NCI-H446 (cell line): ENCODE measurements at regions not wholly inside any gene's neighbourhood (a gene's known extent, or its start where the extent isn't known, plus 50 kb on each side); places are given as distances from the start of the nearest gene placed in this dataset.
"Not testable (repeated sequence)": the region's sequence is repeated elsewhere in the genome, so short reads cannot be mapped to it uniquely, and the experiment has no call there.

Source experiments
- DNase-seq, 2 experiments: peaks; one replicate each; lab custom pipeline; 2025; lab: John Stamatoyannopoulos, UW

DNA sequence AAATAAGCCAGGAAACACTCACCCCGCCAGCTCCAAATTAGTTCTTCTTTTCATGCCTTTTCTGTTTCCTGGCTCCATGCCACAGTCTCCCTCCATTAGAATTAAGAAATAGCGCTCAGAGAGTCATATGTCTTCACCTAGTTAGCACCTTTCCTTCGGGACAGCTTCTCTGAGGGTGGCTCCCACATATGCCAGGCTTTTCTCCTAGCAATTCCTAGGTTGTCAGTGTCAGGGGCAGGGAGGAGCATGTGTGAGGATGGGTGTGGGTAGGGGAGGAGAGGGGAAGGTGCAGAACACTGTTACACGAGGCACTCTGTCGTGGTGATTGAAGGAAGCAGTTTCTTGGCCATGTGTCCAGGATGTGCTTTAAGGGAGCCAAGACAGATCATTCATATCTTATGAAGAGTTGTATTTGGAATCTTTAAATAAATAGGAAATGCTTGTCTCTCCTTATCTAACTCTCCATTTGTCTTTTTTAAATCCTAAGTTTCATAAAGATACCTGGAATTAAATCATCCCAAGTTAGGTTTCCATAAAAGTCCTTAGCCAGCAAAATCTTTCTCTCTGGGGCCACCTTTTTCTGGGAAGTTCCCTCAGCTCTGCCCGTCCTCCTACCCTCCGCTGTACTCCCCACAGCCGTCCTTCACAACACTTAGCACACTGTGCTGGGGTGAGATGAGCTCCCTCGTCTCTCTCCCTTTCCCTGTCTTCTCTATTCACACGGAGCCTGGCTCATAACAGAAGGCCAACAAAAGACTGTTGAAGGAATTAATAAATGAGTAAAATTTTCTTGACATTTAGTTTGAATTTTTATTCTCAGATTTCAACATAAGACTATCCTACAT is 361.0 kb downstream of the CD83 start:
- peak in 1 of 2 experiments; percentile 10 for DNase-seq

GRCh38 chr6:14481946-14482345 is 364.4 kb downstream of the CD83 start:
- DNase-seq, result not testable (repeated sequence)

- DNase-seq, result no peak
Measured at GRCh38 chr6:14487625-14488024, 370.1 kb downstream of the CD83 start.

DNA sequence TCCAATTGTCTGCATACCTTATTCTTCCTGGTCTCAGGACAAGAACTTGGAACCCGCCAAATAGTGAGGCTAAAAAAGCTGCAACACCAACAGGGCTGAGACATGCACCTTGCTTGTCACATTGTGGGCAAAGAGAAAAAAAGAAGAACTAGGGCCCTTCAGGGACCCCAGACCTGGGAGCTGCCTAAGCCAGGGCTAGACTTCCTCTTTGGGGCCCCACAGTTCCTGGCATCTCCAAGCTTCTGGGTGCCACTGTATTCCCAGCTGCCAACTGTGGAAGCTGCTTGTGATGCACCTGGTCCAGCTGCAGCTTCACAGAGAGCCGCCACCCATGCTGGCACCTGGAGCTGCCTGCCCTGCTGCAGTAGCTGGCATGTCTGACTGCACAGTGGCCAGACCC is 370.6 kb downstream of the CD83 start:
- no peak for DNase-seq

DNA sequence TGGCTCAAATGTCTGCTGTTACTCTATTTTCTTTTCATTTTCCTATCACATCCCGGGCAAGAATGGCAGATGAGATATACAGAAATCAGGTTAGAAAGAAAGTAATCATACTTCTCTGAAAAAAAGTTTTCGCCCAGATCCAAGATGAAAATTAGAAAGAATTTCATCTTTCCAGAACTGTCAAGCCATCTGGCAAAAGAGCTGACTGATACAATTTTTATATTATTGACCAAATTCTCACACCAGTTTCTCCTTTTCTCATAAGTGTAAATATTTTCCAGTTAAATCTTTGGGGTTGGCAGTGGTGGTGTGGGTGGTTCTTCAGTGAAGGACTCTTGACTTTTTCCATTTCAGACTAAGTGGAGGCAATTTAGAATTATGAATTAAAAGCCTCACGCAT is 371.9 kb downstream of the CD83 start:
- DNase-seq, result no peak

DNA sequence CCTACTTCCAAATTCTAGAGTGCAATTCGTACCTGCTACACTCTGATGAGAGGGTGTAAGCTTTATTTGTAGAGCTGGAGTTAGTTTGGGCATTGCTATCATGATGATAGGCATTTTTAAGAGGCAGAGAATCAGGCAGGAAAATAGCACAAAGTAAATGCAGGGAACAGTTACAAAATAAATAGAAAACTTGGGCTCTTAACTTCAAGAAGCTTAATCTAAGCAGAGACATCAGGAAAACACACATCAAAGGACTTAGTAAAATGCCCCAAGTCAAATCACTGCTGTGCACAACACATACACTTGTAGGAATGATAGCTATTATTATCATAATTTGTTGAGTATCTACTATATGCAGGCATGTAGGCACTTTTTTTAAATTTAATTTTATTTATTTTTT is 381.2 kb downstream of the CD83 start:
- DNase-seq, result no peak

GRCh38 chr6:14499309-14499708 is 381.7 kb downstream of the CD83 start:
- no peak for DNase-seq

- DNase-seq, result peak in 1 of 2 experiments; percentile 4
Measured at GRCh38 chr6:14499841-14500240, 382.3 kb downstream of the CD83 start.

GRCh38 chr6:14500809-14501208 is 383.2 kb downstream of the CD83 start:
- no peak for DNase-seq

DNA sequence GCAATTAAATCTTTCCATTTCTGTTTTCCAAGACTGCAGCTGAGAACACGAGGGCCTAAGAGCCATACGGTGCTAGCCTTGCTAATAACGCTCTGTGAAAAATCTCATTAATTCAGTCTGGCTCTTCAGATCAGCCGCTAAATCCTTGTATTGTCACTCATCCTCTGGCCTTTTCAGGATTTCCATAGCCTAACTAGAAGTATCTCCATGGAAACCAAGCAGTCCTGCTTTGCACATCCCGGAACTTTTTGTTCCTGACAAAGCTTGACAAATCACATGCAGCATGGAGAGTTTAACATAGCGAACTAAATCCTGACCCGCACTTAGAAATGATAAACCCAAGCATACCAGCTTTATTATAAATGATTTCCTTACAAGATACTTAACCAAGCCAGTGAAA is 383.7 kb downstream of the CD83 start:
- no peak for DNase-seq

DNA sequence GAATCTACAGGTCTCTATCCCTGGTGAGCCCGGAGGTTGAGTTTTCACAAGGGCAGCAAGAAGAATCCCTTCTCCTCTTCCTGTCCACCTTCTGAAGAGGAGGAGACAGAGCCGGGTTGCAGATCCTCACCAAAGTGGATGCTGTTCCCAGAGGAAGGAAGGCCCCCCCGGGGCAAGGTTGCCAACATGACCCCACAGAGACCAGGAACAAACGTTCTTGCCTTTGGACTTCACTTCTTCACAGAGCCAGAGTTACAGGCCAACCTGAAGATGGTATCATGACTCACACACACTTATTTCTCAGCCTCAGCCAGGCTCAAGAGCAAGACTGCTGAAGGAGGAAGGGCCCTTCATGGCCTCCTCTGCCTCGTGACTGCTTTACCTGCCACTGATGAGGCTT is 384.3 kb downstream of the CD83 start:
- DNase-seq, result no peak

DNA sequence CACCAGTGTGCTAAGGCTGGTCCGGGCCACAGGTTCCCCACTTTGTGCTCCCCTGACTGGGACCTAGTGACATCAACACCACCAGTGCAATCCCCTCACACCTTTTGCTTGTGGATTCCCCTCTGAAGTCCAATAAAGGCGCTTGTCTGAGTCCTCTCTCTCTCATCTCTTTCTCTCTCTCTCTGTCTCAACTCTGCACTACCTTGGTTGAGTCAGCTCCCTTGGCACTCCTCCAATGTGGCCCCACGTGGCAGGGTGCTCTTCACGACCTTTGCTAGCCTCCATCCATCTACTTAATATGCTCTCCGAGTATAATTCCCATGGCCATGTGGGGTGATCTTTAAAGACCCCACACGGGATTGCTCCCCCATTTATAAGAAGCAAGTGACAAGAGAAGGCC is 385.0 kb downstream of the CD83 start:
- DNase-seq, result no peak

DNA sequence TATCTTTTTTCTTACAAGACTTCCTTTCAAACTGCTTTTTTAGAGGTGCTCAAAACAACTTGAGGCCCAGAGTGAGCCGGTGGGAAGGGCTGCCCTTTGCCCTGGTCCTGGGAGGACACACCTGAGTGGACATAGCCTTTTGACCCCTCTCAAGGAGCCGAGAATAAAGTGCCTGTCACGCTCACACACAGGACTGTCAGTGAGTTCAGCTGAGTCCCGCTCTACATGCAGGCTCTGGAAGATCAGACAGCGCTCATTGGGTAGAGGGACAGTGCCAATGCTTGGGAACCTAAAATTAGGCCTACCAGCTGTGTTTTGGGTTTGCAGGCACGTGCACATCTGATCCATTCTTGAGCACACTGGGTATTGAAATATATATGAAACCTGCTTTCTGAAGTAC is 387.8 kb downstream of the CD83 start:
- DNase-seq, result no peak

DNA sequence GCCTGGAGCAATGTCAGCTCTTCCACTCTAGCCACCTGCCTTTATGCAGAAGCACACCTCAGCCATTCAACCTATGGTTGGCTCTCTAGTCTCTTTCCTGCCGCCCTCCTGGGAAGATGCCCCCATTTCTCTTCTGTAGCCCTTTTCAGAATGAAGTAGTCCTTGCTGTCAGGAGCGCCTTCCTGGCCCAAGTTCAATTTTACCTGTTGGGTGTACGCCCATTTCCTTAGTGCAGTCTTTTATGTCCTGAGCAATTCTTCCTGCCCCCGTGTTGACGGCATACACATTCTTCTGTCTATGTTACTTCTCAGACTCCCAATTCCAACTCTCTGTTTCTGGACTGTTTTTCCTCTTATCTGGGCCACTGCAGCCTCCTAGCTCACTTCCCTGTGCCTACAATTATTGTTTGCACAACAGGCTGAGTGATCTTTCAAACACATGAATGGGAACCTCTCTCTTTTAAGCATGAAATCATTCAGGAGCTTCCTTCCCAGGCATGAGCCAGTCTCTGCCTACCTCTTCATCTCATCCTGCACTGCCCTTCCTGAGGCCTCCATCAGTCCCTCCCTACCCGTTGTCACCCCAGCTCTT is 389.2 kb downstream of the CD83 start:
- DNase-seq, result no peak

GRCh38 chr6:14509120-14509519 is 391.5 kb downstream of the CD83 start:
- no peak for DNase-seq

GRCh38 chr6:14510038-14510437 is 392.5 kb downstream of the CD83 start:
- DNase-seq, result no peak

GRCh38 chr6:14511061-14511586 is 393.6 kb downstream of the CD83 start:
- DNase-seq, result no peak

DNA sequence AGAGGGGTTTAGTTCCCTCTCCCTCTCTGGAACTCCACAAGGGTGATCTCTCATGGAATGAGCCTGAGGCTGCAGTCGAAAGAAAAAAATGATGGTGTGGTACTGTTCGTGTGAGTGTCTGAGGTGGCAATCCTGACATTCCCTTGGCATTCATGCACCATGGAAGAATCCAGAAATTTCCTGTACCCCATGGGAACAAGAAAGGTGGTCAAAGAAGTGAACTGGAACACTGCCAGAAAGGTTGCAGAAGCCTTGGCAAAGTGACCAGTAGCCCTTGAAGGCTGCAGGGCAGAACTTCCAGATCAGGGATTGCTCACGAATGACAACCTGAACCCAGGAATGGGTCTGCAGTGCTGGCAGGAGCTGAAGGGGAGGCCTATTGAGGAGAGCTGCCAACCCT is 394.7 kb downstream of the CD83 start:
- no peak for DNase-seq

DNA sequence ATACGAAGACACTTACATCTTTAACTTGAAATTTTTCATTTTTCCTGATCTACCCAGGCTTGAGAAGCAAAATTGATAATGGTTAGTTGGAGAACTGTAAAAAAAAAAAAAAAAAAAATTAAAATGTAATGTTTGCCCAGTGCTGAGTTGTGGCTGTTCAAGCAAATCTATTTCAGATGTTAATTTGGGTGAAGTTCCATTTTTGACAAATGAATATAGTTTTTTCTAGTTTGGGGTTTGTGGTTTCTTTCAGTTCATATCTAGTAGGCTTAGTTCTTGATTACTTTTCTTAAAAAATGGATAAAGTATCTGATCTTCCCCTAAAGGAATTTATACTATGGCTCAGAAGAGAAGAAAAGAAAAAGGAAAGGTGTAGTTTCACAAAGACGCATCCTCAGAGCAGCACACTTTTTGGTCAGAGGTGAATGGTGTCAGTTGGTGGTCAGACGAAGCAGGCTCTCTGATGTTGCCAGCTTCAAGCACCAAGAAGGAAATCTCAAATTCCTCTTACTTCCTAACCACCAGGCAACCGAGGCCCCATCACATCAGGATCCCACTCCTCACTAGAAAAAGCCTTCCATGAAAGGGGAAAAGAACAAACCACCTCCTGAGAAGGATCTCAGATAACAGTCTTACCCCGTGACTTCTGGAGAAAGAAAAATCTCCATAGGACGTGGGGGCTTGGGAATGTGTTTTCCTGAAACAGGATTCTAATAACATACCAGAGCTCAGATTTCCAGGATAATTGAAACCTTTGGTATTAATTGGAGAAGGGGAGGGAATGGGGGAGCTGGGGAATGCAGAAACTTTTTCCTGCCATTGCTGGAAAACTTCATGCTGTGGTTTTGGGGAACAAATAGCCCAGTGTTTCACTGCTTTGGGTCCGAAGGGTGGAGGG is 396.2 kb downstream of the CD83 start:
- no peak for DNase-seq

DNA sequence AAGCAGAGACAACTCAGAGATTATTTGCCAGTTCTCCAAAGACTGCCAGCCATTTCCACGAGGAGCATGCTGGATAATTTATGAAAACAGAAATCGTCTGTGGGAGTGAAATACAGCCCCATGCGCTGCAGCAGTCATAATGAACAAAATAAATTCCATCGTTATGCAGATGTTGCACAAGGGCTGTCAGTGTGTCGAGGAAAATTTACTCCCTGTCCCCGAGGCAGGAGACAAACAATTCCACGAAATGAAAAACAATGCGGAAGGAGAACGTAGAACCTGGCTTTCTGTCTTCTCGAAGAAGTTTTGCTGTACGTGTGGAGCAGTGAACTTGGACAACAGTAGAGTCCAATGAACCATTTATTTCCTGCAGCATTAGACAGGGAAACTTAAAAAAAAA is 399.4 kb downstream of the CD83 start:
- DNase-seq, result no peak

DNA sequence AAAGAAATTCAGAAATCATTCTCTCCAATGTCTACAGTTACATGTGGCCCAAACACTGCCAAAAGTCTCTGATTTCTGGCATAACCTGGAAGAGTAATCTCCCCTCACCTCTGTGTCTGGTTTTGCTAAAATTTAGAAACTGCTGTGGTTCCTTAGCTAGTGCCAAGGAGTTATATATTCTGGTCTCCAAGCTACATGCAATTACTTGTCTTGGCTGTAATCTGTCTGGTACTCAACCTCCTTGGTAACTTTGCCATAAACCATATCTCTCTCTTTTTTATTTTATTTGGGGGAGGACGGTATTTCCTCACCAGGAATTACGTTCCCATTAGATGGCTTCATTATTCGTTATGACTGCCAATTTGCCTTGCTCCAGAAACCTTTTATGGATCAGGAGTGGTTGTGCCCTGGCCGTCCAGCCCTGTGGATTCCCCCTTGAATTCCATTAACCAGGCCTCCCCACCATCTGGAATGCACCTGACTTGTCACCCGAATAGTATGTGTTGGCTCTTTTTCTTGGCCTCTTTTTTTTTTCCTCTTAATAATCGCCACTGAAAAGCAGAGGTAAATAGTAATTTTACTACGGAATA is 400.0 kb downstream of the CD83 start:
- no peak for DNase-seq
